CD1c-positive myeloid dendritic cell (primary cell): ENCODE measurements at regions not wholly inside any gene's neighbourhood (a gene's known extent, or its start where the extent isn't known, plus 50 kb on each side); places are given as distances from the start of the nearest gene placed in this dataset.

Source experiments
- DNase-seq: peaks from one replicate; pipeline ENCODE4 v3.0.0-alpha.2; 2016; ENCODE audit errors: extremely low spot score

GRCh38 chr2:41880561-41881243 lies 167.1 kb upstream of the PKDCC start:
- no peak for DNase-seq

GRCh38 chr2:41881249-41881648 lies 166.6 kb upstream of the PKDCC start:
- no peak for DNase-seq

DNA sequence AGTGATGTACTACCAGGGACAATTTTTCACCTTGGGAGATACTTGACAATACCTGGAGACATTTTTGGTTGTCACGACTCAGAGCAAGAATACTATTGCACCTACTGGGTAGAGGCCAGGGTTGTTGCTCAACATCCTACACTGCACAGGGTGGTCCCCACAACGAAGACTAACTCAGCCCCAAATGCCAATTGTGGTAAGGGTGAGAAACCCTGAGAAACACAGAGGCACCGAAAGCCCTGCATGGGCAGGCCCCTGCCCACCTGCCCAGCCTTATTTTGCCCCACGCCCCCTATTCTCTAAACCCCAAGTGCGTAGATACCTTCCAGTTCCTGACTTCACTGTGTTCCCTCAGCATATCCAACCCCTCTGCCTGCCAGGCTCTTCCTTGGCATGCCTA lies 163.1 kb upstream of the PKDCC start:
- no peak for DNase-seq

DNA sequence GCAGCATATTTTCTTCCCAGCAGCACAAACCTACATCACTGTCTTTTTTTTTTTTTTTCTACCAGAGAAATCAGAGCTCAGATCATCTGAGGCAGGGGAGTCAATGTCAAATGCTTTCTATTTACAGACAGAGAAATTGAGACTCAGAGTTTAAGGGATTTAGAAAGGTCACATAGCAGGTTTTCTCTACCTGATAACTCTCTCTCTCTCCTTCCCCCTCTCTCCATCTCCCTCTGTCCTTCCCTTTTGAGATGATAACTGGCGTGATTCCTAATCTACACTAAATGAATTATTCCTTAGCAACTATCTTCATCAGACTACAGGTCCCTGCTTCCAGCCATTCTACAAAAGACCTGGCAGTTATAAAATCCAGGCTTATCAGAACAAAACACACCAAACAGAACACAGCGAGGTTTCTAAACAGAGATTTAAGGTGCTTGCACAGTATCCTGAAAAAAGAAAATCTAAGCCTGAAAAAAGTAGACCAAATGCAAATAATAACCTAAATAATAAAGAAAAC lies 161.6 kb upstream of the PKDCC start:
- DNase-seq: no peak

GRCh38 chr2:41886757-41887156 lies 161.1 kb upstream of the PKDCC start:
- DNase-seq: no peak

DNA sequence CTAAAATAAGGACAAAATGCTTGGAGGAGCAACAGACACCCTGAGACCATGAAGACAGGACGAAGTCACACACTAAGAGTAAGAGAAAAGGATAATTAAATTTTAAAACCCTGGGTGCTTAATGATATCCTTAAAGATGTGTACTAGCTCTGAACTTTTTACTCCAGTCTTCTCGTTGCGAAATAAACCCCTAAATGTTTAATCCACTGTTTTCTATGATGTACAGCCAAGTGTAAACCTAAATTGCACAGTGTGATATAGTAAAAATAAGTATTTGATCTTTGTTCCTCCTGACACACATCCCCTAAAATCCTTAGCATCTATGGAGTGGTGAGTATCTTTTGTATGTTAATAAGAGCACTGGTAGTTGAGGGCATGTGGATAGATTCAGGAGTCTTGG lies 157.5 kb upstream of the PKDCC start:
- no peak for DNase-seq

- DNase-seq: no peak
These were observed 155.3 kb upstream of the PKDCC start for GRCh38 chr2:41892476-41892875.

DNA sequence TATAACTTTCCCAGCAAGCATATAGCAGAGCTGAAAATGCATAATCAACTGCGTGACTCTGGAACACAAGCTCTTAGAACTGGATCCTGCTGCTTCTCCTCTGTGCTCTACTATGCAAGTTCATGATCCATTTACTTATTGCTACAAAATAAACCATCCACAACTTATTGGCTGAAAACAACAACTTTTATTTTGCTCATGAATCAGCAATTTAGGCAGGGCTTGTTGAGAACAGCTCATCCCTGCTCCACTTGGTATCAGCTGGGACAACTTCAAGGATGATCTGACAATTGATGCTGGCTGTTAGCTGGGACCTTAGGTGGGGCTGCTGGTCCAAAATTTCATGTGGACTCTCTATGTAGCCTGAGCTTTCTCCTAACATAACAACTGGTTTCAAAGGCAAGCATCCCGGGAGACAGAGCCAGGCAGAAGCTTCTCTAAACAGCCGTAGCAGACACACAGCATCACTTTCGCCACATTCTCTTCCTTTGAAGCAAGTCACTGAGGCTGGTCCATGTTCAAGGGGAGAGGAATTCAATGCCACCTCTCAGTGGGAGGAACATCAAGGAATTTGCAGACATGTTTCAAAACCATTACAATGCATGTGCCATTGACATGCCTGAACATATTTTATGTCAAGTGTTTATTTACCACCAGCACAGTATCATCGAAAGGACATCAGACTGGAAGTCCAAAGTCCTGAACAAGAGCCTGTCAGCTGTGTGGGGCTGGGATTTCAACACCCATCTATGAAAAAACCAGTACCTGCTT lies 153.1 kb upstream of the PKDCC start:
- no peak for DNase-seq

DNA sequence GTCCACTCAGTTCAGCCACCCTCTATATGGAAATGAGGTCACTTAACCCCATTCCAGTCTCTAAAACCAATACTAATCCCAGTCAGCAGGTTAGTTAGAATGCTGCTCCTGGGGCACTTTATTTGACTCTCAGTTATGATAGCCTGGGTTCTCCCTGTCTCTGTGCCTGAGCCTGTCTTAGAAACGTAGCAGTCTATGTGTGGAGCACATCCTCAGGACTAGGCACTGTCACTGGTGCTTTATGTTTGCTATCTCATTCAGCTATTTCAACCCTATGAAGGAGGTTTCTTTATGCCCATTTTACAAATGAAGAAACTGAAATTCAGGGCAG lies 152.5 kb upstream of the PKDCC start:
- no peak for DNase-seq

GRCh38 chr2:41896186-41896846 lies 151.5 kb upstream of the PKDCC start:
- DNase-seq: no peak

GRCh38 chr2:41899189-41899588 lies 148.6 kb upstream of the PKDCC start:
- DNase-seq: no peak

- DNase-seq: no peak
These were observed 147.7 kb upstream of the PKDCC start for GRCh38 chr2:41900101-41900577.

GRCh38 chr2:41902897-41903296 lies 144.9 kb upstream of the PKDCC start:
- DNase-seq: no peak

DNA sequence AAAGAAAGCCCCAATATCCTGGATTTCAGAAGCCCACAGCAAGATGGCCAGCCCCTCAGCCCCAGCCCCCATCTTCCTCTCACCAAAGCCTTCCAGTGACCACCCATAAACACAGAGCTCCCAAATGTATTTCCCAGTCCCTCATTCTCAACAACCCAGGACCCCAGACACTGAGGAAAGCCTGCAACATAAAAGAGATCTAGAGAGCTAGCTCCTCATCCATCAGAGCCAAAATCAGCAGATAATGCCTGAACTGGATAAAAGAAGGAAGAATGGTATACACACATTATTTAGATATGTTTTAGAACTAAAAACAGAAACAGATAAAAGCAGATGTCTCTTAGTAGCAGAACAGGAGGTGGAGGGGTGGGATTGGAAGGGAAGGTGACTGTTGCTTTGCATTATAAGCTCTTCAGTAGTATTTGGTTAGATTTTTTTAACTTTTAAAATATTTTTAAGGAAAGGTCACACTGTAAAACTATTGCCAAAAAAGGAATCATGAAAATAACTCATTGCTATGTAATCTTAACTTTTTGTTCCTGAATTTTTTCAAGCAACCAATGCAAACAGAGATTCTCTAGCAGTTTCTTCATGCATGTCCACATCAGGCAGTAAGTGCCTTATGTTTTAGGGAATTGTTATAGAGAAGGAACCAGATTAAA lies 144.2 kb upstream of the PKDCC start:
- DNase-seq: no peak

DNA sequence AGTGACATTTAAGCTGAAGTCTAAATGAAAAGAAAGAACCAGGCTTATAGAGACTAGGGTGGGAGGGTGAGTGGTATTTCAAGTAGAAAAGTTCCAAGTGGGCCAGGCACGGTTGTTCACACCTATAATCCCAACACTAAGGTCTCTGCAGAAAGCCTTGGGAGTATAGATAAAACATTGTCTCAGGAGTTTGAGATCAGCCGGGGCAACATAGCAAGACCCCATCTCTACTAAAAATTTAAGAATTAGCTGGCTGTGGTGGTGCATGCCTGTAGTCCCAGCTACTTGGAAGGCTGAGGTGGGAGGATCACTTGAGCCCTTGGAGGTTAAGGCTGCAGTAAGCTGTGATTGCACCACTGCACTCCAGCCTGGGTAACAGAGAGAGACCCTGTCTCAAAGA lies 143.4 kb upstream of the PKDCC start:
- DNase-seq: no peak

DNA sequence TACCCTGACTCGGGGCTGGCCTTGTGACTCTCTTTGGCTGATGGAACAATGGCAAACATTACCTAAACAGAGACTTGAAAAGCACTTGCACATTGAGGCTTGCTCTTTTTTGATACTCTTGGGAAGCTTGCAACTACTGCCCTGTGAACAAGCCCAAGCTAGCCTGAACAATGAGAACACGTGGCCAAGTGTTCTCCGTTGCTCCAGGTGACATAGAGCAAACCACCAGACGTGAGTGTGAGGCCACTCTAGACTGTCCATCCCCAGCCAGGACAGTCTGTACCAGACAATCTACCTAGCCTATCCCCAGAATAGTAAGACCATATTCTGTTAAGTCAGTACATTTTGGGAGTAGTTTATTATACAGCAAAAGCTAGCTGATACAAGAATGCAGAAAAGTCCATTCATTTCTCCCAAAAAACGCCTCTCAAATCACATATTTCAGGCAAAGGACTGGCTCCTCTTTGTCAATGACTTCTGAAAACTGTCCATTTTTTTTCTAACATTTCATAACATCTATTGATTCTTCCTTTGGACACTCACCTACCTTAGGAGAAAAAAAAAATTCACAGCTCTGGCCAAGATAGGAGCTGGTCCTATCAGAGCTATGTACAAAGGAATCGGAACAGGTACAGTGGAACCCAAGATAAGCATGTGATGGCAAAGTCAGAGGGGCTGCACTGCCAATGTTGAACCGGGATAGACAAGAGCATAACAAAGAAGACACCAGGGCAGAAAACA lies 142.1 kb upstream of the PKDCC start:
- DNase-seq: no peak

DNA sequence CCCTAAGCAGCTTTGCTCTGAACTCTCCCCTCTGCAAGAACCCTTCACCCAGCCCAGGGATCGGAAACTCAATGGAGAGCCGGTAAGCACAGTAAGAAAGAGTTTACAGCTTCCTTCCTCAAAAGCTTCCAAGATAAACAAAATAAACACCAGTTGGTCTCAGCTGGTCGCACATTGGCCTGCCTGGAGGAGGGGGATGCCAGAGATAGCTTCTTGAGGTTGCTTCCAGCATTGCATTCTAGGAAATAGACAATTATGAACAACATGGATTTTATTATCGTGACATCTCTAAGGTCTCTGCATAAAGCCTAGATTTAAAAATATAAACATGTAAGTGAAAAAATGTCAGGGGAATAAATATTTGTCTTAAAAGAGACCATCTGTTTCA lies 141.5 kb upstream of the PKDCC start:
- no peak for DNase-seq

DNA sequence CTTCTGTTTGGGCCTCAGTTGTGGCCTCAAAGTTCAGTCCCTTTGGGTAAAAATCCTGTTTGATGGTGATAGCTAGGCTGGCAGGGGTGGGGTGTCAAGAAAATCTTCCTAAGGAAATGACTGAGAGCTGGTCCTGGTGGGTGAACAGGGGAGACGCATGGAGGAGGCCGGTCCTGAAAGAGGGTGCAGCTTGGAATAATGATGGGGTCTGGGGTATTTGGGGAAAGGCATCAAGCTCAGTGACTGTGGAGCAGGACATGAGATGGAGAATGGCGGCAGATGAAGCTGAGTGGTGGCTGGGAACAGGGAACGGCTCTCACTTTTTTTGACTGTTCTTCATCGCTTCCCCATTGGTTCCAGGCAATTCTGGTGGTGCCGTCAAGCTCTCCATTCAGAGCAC lies 140.7 kb upstream of the PKDCC start:
- no peak for DNase-seq

- DNase-seq: no peak
These were observed 140.0 kb upstream of the PKDCC start for GRCh38 chr2:41907771-41908207.

- DNase-seq: no peak
These were observed 139.5 kb upstream of the PKDCC start for GRCh38 chr2:41908349-41908748.

DNA sequence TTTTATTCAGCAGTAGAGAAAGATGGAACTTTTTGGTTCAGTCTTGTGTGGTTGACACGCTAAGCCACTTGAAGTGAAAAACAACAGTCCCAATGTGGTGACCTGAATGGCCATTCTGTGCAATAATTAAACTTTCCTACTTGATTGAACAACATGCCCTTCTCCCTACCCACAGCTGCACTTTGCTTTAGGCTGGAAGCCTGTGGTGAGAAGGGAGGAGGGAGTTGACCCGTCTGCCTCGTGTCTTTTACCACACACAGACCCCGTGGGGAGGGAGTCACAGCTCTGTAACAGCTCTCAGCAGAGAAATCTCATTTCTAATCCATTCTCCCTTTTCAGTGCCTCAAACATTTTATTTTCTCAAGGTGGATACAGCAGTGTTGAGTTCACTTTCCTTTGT lies 138.2 kb upstream of the PKDCC start:
- DNase-seq: no peak

GRCh38 chr2:41910126-41910525 lies 137.7 kb upstream of the PKDCC start:
- DNase-seq: no peak
